NCI-H2107 (cell line): ENCODE measurements at regions not wholly inside any gene's neighbourhood (a gene's known extent, or its start where the extent isn't known, plus 50 kb on each side); places are given as distances from the start of the nearest gene placed in this dataset.

Source experiments
- DNase-seq: peaks from one replicate; lab custom pipeline; 2025; lab: John Stamatoyannopoulos, UW

- DNase-seq: no peak
Measured at GRCh38 chr11:120061036-120061760, 76.7 kb downstream of the TRIM29 start.

GRCh38 chr11:120060512-120060911 is 77.4 kb downstream of the TRIM29 start:
- DNase-seq: no peak

GRCh38 chr11:120058931-120059330 is 79.0 kb downstream of the TRIM29 start:
- no peak for DNase-seq

GRCh38 chr11:120057595-120058581 is 80.0 kb downstream of the TRIM29 start:
- peak; percentile 67 for DNase-seq

GRCh38 chr11:120057028-120057330 is 80.9 kb downstream of the TRIM29 start:
- DNase-seq: no peak

- no peak for DNase-seq
Measured at GRCh38 chr11:120056301-120057027, 81.4 kb downstream of the TRIM29 start.

- DNase-seq: no peak
Measured at GRCh38 chr11:120055646-120056045, 82.3 kb downstream of the TRIM29 start.

GRCh38 chr11:120054753-120055045 is 83.2 kb downstream of the TRIM29 start:
- no peak for DNase-seq

GRCh38 chr11:120054016-120054752 is 83.7 kb downstream of the TRIM29 start:
- no peak for DNase-seq

GRCh38 chr11:120052196-120052775 is 85.6 kb downstream of the TRIM29 start:
- DNase-seq: no peak

- DNase-seq: no peak
Measured at GRCh38 chr11:120044011-120044675, 93.8 kb downstream of the TRIM29 start.

GRCh38 chr11:120043328-120043945 is 94.5 kb downstream of the TRIM29 start:
- no peak for DNase-seq

GRCh38 chr11:120041625-120042024 is 96.3 kb downstream of the TRIM29 start:
- no peak for DNase-seq

- no peak for DNase-seq
Measured at GRCh38 chr11:120040151-120040840, 97.6 kb downstream of the TRIM29 start.

GRCh38 chr11:120039039-120039438 is 98.9 kb downstream of the TRIM29 start:
- DNase-seq: no peak

GRCh38 chr11:120037111-120037510 is 100.8 kb downstream of the TRIM29 start:
- no peak for DNase-seq

- DNase-seq: no peak
Measured at GRCh38 chr11:120035756-120036155, 102.2 kb downstream of the TRIM29 start.

- DNase-seq: peak; percentile 52
Measured at GRCh38 chr11:120034881-120035630, 102.9 kb downstream of the TRIM29 start.

GRCh38 chr11:120034176-120034875 is 103.6 kb downstream of the TRIM29 start:
- DNase-seq: no peak
